SHP77 treated with DMSO at 0.1 percent for 48 hours (cell line): ENCODE measurements at regions not wholly inside any gene's neighbourhood (a gene's known extent, or its start where the extent isn't known, plus 50 kb on each side); places are given as distances from the start of the nearest gene placed in this dataset.
A peak's percentile ranks its signal among the peaks of the same experiment; 100 is the strongest.
"Not testable (repeated sequence)": the region's sequence is repeated elsewhere in the genome, so short reads cannot be mapped to it uniquely, and the experiment has no call there.

ENCODE experiments used
- DNase-seq: peaks from one replicate; lab custom pipeline; 2025; lab: John Stamatoyannopoulos, UW

- DNase-seq, result no peak
Measured at GRCh38 chr18:10142056-10142455, 228.2 kb downstream of the VAPA start.

- no peak for DNase-seq
Measured at GRCh38 chr18:10142496-10143160, 228.8 kb downstream of the VAPA start.

- no peak for DNase-seq
Measured at GRCh38 chr18:10143596-10143995, 229.8 kb downstream of the VAPA start.

- DNase-seq, result no peak
Measured at GRCh38 chr18:10145546-10145945, 231.7 kb downstream of the VAPA start.

GRCh38 chr18:10147226-10147625 is 233.4 kb downstream of the VAPA start:
- no peak for DNase-seq

- no peak for DNase-seq
Measured at GRCh38 chr18:10147752-10148151, 233.9 kb downstream of the VAPA start.

GRCh38 chr18:10148189-10148929 is 234.5 kb downstream of the VAPA start:
- DNase-seq, result no peak

GRCh38 chr18:10149768-10150556 is 236.1 kb downstream of the VAPA start:
- DNase-seq, result no peak

- DNase-seq, result not testable (repeated sequence)
Measured at GRCh38 chr18:10150576-10150975, 236.8 kb downstream of the VAPA start.

- DNase-seq, result no peak
Measured at GRCh38 chr18:10152475-10152874, 238.7 kb downstream of the VAPA start.

GRCh38 chr18:10153924-10154752 is 240.3 kb downstream of the VAPA start:
- DNase-seq, result no peak

- DNase-seq, result no peak
Measured at GRCh38 chr18:10157706-10158105, 243.9 kb downstream of the VAPA start.

- DNase-seq, result no peak
Measured at GRCh38 chr18:10160251-10160650, 246.4 kb downstream of the VAPA start.

GRCh38 chr18:10161315-10161714 is 247.5 kb downstream of the VAPA start:
- no peak for DNase-seq

- DNase-seq, result no peak
Measured at GRCh38 chr18:10162340-10162739, 248.5 kb downstream of the VAPA start.

DNA sequence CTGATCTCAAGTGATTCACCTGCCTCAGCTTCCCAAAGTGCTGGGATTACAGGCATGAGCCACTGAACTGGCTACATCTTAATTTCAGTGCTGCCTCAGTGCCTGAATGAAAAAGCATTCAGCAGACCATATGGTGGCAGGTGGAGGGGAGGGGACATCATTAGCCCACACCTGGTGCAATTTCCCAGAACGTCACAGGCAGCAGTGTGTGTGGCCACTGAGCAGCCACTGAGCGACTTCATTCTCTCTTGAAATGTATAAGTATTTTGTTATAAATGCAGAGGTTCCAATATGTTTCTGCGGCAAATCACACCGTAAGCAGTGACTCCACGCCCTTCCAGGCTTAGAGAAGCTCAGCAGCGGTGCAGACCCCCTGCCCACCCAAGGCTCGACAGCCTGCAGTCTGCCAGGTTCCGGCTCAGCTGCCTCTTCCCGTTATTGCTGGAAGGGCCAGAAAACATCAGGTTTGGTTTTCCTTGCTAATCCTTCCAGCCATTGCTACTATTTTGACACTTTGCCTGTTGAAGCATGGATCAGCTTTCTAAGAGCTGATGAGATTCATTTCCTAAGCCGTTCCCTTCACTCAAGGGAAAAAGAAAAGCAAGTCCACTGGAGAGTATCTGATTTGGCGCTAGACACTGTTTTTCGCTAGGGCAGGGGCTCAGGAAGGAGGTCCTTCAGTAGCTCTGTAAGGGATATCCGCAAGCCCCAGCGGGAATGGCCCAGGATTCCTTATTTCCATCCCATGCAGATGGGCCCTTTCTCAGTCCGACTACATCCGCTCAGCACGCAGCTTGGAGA is 250.7 kb downstream of the VAPA start:
- no peak for DNase-seq

DNA sequence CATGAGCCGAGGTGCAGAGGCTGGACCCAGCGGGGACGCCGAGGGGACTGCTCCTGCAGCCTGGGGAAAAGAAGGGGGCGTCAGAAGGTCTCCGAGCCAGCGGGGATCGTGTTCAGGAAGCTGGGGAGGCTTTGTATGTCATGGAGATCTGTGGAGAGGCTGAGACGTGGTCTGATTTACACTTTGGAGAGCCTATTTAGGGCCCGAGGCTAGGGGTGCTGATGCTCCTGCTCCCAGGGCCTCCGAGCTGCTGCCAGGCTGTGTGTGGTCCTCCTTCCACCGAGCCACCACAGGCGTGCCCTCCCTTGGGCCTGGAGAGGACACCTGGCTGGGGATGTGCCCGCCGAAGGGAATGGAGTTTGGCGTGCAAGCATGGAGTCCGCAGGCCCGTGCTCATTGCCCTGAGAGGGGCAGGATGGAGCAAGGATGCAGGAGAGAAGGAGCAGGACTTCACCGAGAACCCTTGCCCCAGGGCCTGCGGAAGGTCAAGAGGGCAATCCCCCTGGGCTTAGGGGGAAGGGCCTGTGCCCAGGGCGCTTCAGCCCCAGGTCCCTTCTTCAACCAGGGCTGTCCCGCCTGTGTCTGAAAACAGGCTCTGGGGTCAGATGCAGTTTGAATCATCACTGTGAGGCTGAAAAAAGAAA is 252.5 kb downstream of the VAPA start:
- DNase-seq, result no peak

GRCh38 chr18:10167759-10168158 is 253.9 kb downstream of the VAPA start:
- no peak for DNase-seq

DNA sequence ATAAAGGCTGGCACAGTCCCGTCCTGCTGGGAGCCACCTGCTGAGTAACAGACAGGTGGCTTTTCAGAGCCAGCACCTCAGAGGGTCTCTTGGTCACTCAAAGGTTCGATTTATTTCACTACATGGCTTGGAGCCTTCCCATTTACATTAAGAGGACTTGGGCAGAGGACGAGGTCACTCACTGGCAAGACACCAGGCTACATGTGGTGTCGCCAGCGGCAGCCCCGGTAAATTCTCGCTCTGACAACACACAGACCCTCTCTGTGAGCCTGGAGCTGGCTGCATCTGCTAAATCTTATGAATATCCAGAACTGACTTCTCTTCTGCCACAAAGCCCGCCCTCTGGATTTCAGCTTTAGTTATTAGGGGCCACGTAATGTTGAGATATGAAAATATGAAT is 254.7 kb downstream of the VAPA start:
- DNase-seq, result no peak

DNA sequence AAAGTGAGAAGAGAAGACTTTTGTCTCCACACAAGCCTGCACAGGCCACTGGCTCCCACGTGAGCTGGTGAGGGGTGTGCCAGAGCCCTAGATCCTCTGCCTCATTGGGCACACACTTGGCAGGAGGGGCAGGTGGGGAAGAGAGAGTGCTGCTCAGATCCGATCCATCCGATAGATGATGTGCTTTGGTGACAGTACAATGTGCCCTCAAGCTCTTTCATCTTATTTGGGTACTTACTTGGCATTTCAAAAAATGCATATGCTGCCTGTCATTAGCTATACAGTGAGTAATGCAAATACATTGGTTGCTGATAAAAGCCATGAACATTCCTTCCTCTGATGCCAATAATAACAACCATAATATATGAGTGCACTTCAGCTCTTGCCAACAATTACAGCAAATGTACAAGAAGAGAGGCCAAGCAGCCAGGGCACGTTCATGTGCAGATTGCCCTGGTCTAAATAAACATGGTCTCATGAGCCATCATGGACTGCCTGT is 255.3 kb downstream of the VAPA start:
- peak; percentile 76 for DNase-seq
